HEK293T (cell line): ENCODE measurements at regions not wholly inside any gene's neighbourhood (a gene's known extent, or its start where the extent isn't known, plus 50 kb on each side); places are given as distances from the start of the nearest gene placed in this dataset.

Experiments used
- ARNT ChIP-seq: fragments of 450-650 bp; IDR thresholded peaks from 2 replicates; pipeline ENCODE4 v1.6.1; 2017; ENCODE audit warnings: mild to moderate bottlenecking
- BHLHE40 ChIP-seq: fragments of 450-650 bp; IDR thresholded peaks from 2 replicates; pipeline ENCODE4 v1.6.1; 2016; ENCODE audit warnings: mild to moderate bottlenecking, moderate library complexity, borderline replicate concordance
- CTBP1 ChIP-seq: fragments of 450-650 bp; IDR thresholded peaks from 2 replicates; pipeline ENCODE4 v1.6.1; 2016; ENCODE audit warnings: borderline replicate concordance
- ELF4 ChIP-seq: fragments of 450-650 bp; IDR thresholded peaks from 2 replicates; pipeline ENCODE4 v1.6.1; 2017; ENCODE audit warnings: antibody characterized with exemption
- FOXK2 ChIP-seq: fragments of 450-650 bp; IDR thresholded peaks from 2 replicates; pipeline ENCODE4 v1.6.1; 2016; ENCODE audit warnings: mild to moderate bottlenecking
- FOXM1 ChIP-seq: fragments of 450-650 bp; IDR thresholded peaks from 2 replicates; pipeline ENCODE4 v1.6.1; 2017; ENCODE audit warnings: mild to moderate bottlenecking, borderline replicate concordance
- LEF1 ChIP-seq: fragments of 450-650 bp; IDR thresholded peaks from 2 replicates; pipeline ENCODE4 v1.6.1; 2017; ENCODE audit warnings: mild to moderate bottlenecking, borderline replicate concordance
- SP1 ChIP-seq: fragments of 450-650 bp; IDR thresholded peaks from 2 replicates; pipeline ENCODE4 v1.6.1; 2017
- TARDBP ChIP-seq: fragments of 450-650 bp; IDR thresholded peaks from 2 replicates; pipeline ENCODE4 v1.6.1; 2016
- ZNF384 ChIP-seq: fragments of 450-650 bp; IDR thresholded peaks from 2 replicates; pipeline ENCODE4 v1.6.1; 2016

DNA sequence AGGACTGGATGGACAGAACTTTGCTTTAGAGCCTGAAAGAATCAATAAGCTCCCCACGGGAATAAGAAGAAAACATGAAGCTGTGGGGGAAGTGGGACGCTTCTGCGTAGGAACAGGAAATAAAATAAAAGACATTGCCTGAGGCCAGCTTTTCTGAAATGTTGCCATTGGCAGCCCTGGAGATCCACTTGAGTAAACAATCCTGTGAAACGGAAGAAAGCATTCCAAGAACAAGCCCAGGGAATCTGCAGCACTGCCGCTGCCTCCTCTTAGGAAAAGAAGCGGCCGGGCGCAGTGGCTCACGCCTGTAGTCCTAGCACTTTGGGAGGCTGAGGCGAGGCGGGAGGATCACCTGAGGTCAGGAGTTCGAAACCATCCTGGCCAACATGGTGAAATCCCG lies 182.3 kb upstream of the RALGAPA2 start:
- no peak for TF ChIP-seq CTBP1
- TF ChIP-seq TARDBP, result no peak
- TF ChIP-seq SP1, result no peak
- no peak for TF ChIP-seq FOXM1
- TF ChIP-seq ZNF384, result no peak
- TF ChIP-seq LEF1, result no peak
- TF ChIP-seq ELF4, result no peak
- TF ChIP-seq BHLHE40, result no peak
- TF ChIP-seq FOXK2, result no peak
- TF ChIP-seq ARNT, result no peak
